Stimulated activated CD4-positive, alpha-beta T cell treated with anti-CD3 and anti-CD28 coated beads, TNF-alpha, amount 100 ng/mL, for 48 hours (primary cell): ENCODE measurements at regions not wholly inside any gene's neighbourhood (a gene's known extent, or its start where the extent isn't known, plus 50 kb on each side); places are given as distances from the start of the nearest gene placed in this dataset.
"Not testable (repeated sequence)": the region's sequence is repeated elsewhere in the genome, so short reads cannot be mapped to it uniquely, and the experiment has no call there.

Source experiments
- DNase-seq, 3 donors: peaks; one replicate each; pipeline ENCODE4 v3.0.0-alpha.2; 2020; ENCODE audit warnings: low read depth in 3 of 3

DNA sequence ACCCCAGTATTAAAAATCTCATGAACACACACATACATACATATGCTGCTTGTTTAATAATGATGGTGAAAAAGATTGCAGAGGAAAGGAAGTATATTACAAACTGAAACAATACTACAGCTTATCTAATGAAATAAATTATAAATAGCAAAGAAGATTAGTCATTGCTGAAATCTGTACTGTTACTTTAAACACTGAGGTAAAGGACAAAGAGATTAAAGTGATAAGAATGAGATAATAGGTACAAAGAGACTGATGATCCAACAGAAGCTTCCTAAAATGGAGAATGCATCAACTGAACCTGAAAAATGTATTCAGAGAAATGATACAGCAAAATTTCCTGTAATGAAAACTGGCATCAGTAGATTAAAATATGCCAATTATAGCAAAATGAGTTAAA lies 91.5 kb upstream of the KCND2 start:
- DNase-seq: no peak

DNA sequence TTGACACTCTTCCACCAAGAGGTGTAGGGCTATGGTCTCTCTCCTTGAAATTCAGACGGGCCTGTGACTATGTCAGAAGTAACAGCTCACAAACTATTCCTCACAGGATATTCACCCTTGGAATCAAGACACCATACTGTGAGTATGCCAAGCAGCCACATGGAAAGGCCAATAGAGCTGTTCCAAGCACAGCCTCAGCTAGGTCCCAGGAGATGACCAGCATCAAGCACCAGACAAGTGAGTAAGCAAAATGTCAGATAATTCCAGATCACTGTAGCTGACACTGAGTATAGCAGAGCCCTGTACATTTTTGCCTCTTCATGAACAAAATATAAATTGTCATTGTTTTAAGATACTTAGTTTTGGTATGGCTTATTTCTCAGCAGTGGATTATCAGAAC lies 88.1 kb upstream of the KCND2 start:
- no peak for DNase-seq

DNA sequence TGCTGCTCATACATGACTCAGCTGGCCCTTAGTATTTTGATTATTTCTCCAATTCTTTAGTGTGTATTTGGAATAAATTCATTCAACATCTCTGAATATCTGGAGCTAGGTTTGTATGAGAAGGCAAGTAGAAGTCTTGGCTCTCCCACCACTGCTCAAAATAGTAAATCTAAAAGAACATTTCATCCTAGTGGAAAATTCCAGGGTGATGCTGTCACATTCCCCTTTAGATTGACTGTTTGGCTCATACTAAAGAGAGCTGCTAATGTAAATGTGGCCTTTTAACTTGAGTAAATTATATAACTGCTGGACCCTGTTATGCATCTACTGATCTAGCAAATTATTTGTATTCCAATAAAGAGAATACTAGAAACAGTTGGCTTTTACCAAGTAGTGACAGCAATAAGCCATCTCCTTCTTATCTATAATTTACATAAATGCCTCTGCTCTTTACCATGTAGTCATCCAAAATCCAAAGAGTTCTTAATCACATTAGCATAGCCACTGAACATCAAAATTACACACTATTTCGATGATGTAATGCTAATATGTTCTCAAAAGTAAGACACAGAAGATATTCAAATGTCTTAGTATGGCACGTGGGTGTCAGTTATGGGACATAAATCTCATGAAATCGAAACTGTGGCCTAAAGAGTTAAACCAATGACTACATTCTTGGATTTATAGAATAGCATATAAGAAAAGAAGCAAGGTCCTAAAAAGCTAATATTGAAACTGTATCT lies 86.9 kb upstream of the KCND2 start:
- DNase-seq: no peak

DNA sequence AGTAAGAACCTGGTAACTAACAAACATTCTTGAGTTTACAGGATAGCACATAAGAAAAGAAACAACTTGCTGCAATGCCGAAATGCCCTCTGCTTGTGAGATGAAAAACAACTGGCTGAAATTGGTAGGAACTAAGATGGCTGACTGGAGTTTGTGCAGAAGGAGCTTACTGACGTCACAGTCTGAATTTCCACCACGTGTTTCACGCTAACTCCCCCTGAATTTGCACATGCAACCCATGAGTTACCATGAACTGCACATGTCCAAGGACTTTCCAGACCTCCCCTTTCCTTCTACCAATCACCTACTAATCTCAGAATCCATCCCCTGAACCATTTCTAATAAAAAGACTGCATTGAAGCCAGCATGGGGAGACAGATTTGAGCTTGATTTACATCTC lies 86.3 kb upstream of the KCND2 start:
- DNase-seq: no peak

DNA sequence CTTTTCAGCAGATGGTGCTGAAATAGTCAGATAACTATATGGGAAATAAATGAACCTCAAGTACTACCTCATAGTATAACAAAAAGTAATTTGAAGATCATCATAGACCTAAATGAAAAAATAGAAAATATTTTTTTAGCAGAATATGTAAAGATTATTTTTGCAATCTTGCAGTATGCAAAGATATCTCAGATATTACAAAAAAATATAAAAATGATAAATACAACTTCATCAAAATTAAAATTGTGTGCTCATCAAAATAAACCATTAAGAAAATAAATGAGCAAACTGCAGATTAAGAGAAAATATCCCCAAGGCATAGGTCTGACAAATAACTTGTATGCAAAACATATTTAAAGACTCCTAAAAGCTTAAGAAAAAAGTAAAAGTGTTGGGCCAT lies 83.4 kb upstream of the KCND2 start:
- DNase-seq: no peak

DNA sequence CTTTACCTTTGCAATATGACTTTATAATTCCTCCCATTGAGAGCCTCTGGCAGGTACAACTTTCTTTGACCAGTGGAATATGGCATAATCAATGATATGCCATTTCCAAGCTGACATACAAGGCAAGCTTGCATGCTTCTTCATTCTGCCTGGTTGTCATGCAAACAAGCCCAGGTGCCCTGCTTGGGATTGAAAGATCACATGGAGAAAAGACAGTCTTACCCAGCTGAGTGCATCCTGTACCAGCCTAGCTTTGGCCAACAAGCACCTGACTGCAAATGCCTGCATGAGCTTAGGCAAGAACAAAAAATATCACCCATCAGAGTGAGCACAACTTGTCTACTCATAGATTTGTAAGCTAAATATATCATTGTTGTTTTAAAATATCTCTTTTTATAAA lies 82.9 kb upstream of the KCND2 start:
- DNase-seq: no peak

DNA sequence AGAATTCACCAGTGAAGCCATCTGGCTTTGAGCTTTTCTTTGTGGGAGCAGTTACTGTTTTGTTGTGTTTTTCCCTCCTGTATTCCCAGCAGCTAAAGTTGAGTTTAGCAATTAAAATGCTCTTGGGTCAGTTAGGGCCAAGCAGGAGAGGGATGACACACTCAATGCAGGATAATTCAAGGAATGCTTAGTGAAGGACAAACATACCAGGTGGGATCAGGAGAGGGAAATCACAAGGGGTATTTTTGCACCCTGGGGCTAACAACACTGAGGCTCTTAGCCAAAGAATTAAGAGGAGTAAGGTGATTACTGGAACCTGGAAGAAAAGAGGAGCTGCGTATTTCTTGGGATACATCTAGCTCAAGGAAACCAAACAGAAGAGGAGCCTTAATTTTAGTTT lies 82.4 kb upstream of the KCND2 start:
- no peak for DNase-seq

DNA sequence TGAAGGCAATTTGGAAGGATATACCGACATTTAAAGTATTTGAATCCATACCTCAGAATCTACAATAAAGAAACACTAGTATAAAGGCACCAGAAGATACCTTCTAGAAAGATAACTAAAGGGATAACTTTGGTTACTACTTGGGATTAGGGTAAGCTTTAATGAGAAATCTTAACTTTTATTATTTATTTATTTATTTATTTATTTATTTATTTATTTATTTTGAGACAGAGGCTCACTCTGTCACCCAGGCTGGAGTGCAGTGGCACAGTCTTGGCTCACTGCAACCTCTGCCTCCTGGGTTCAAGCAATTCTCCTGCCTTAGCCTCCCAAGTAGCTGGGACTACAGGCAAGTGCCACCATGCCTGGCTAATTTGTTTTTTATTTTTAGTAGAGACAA lies 81.6 kb upstream of the KCND2 start:
- not testable (repeated sequence) for DNase-seq

DNA sequence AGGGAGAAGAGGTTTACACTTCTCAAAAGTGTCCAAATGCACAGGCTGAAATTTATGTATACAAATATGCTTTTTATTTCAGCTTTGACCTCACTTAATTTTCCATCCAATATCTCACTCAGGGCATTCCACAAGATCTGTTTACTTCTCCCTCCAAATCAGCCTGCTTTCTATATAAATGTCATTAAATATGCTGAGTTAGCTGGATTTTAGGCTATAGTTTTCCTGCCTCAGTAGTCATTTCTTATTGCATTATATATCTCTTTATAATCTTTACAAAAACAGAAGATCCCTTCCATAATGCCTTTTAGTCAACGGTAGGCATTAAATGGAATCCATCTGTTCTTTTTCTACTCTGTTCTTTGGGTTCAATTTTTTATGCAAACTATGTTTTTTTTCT lies 71.7 kb upstream of the KCND2 start:
- no peak for DNase-seq

DNA sequence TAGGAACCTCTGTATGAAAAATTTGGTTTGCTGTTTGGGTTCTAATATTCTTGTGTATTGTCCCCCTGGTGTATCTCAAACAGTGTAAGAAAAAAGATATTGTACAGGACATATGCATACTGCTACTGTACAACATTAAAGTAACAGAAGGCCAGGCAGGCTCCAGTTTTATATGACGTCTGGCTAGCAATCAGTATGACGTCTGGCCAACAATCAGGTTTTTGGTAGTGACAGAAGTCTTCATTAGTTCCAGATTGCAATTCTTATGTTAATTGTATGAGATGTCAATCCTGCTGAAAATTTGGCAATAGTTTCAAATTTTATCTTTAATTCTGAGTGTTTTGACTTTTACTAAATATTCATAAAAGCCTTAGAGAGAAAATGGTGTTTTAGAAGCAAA lies 67.9 kb upstream of the KCND2 start:
- DNase-seq: no peak

DNA sequence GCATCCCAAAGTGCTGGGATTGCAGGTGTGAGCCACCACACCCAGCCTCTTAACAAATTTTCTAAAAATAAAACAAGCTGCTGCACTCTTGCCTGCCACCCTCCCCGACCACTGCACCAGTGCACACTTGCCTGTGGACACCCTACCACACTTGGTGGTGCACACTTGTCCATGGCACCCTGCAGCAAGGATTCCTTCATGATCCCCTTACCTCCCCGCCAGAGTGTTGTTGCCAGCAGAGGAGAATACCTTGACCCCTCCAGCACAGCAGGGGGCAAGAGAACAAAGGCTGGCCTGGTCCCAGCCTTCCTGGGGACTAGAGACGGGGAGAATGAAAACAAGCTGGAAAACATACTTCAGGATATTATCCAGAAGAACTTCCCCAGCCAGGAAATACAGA lies 65.9 kb upstream of the KCND2 start:
- DNase-seq: no peak

DNA sequence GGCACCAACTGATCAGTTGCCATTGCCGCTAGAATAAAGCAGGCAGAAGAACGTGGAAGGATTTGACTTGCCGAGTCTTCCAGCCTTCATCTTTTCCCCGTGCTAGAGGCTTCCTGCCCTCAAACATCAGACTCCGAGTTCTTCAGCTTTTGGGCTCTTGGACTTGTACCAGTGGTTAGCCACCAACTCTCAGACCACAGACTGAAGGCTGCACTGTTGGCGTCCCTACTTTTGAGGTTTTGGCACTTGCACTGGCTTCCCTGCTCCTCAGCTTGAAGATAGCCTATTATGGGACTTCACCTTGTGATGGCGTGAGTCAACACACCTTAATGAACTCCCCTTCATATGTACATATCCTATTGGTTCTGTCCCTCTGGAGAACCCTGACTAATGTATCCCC lies 57.3 kb upstream of the KCND2 start:
- no peak for DNase-seq

DNA sequence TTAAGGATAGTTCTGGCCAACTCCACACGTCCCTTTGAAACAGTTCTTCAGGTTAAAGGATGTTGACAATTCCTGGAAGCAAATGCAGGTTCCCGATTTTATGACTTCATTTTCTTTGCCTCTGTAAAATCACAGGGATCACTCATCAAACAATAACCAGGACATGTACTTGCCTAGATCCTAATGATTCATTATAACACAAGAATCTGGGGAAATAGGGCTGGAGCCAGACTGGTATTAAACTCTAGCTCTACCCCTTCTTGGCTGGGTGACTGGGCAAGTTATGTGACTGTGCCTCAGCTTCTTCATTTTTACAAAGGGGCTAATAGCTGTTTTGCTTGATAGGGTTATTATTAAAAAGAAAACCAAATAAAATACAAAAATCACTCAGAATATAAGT lies 56.0 kb upstream of the KCND2 start:
- DNase-seq: no peak

DNA sequence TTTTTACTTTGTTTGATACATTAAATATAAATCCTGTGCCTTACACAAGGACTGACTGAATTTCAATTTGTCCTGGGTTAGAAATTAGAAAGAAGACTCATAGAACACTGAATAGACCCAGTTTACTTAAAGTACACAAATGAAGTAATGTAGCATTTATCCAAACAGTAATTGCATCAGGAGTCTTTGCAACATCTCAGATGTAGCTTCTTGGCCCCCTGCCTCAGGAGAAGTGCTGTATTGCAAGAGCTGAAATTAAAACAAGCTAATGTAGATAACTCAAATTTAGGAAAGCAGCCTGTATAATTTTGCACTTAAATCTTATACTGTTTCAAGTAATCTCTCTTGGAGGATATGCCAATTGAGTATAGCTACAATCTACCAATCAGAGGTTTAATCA lies 54.3 kb upstream of the KCND2 start:
- no peak for DNase-seq

DNA sequence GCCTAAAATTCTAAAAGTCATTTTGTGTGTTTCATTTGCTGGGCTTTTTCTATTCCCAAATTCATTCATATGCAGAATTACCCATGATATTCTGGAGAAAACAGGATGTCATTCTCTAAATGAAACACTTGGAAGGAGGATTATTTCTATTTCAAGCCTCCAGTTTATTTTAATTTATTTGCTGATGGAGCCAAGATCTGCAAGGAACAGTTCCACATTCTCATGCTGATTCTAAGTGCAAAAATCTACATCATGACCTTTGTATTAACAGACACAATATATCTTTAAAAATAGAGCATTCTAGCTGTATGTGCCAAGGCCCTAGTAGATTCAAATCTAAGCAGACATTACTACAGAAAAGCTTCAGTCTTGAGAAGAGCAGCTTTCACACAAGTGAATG lies 51.3 kb upstream of the KCND2 start:
- no peak for DNase-seq
